Transverse colon (tissue), 4 donors: ENCODE measurements at regions not wholly inside any gene's neighbourhood (a gene's known extent, or its start where the extent isn't known, plus 50 kb on each side); places are given as distances from the start of the nearest gene placed in this dataset.

Experiments used
- EP300 ChIP-seq: sonication (generic); formaldehyde crosslinking; IDR thresholded peaks from one replicate; pipeline ENCODE4 v1.6.1; 2017; ENCODE audit warnings: antibody characterized with exemption, low read depth
- POLR2A ChIP-seq: fragments of 450-650 bp; IDR thresholded peaks from one replicate; pipeline ENCODE4 v1.6.1; 2016; ENCODE audit warnings: antibody characterized with exemption, mild to moderate bottlenecking, moderate library complexity
- POLR2AphosphoS5 ChIP-seq, 3 donors: sonication (generic); formaldehyde crosslinking; IDR thresholded peaks; one replicate each; pipeline ENCODE4 v1.6.1; 2016; ENCODE audit warnings: antibody characterized with exemption in 3 of 3
- TF ChIP-seq, protein P1 (sequence below), 5 experiments: fragments of 200-600 bp in 3 of 5; fragments of 450-650 bp in 2 of 5; sonication (generic) in 3 of 5; IDR thresholded peaks; 1 replicate in 2 of 5; 2 replicates in 3 of 5; pipeline ENCODE4 v1.5.1; 2016 to 2017; ENCODE audit warnings: antibody characterized with exemption in 5 of 5, inconsistent platforms in 3 of 5, mild to moderate bottlenecking in 2 of 5, moderate library complexity in 1 of 5

- TF ChIP-seq, protein P1, sequence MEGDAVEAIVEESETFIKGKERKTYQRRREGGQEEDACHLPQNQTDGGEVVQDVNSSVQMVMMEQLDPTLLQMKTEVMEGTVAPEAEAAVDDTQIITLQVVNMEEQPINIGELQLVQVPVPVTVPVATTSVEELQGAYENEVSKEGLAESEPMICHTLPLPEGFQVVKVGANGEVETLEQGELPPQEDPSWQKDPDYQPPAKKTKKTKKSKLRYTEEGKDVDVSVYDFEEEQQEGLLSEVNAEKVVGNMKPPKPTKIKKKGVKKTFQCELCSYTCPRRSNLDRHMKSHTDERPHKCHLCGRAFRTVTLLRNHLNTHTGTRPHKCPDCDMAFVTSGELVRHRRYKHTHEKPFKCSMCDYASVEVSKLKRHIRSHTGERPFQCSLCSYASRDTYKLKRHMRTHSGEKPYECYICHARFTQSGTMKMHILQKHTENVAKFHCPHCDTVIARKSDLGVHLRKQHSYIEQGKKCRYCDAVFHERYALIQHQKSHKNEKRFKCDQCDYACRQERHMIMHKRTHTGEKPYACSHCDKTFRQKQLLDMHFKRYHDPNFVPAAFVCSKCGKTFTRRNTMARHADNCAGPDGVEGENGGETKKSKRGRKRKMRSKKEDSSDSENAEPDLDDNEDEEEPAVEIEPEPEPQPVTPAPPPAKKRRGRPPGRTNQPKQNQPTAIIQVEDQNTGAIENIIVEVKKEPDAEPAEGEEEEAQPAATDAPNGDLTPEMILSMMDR (IDR thresholded peaks at IDR 0.05) = no peak
- TF ChIP-seq EP300 = no peak
- TF ChIP-seq POLR2A = no peak
- TF ChIP-seq POLR2AphosphoS5 (IDR thresholded peaks at IDR 0.05) = no peak
Observed at GRCh38 chr18:55079481-55080355, 120.5 kb upstream of the CCDC68 start.
